Lower leg skin (tissue), 3 donors: ENCODE measurements at regions not wholly inside any gene's neighbourhood (a gene's known extent, or its start where the extent isn't known, plus 50 kb on each side); places are given as distances from the start of the nearest gene placed in this dataset.

ENCODE experiments used
- CTCF ChIP-seq, 3 donors: fragments of 450-650 bp; IDR thresholded peaks; one replicate each; pipeline ENCODE4 v1.5.1; 2016; ENCODE audit warnings: antibody characterized with exemption in 3 of 3, mild to moderate bottlenecking in 3 of 3, moderate library complexity in 2 of 3
- POLR2A ChIP-seq, 2 donors: fragments of 450-650 bp; IDR thresholded peaks; one replicate each; pipeline ENCODE4 v1.6.1; 2016 to 2017; ENCODE audit warnings: antibody characterized with exemption in 2 of 2, mild to moderate bottlenecking in 1 of 2, moderate library complexity in 1 of 2

GRCh38 chr4:186954956-186955355, 231.3 kb upstream of the FAT1 start:
- no peak for TF ChIP-seq CTCF (IDR thresholded peaks at IDR 0.05)
- no peak for TF ChIP-seq POLR2A (IDR thresholded peaks at IDR 0.05)
